ENCODE measurements at regions not wholly inside any gene's neighbourhood (a gene's known extent, or its start where the extent isn't known, plus 50 kb on each side); places are given as distances from the start of the nearest gene placed in this dataset.
"Not testable (repeated sequence)": the region's sequence is repeated elsewhere in the genome, so short reads cannot be mapped to it uniquely, and the experiment has no call there.

GRCh38 chr15:58369956-58370355 lies 61.8 kb upstream of the LIPC start:
- no peak overlapping the region for H3K4me3 ChIP-seq (ENCODE audit: low read length)
- no peaks in the 10 kb centered on the region for H3K27me3 ChIP-seq (ENCODE audit: insufficient read depth, low read length)
- H3K36me3 ChIP-seq (ENCODE audit: insufficient read depth, low read length) = no peaks in the 10 kb centered on the region
- no peak overlapping the region for H2AFZ ChIP-seq (ENCODE audit: low read depth, low read length)
- no peaks in the 10 kb centered on the region for H3K9me3 ChIP-seq (ENCODE audit: low read length)
- no peaks in the 10 kb centered on the region for H3K4me1 ChIP-seq (ENCODE audit: insufficient read depth, low read length)

- no peak overlapping the region for H2AFZ ChIP-seq (ENCODE audit: low read depth, low read length)
- H3K36me3 ChIP-seq (ENCODE audit: insufficient read depth, low read length) = no peaks in the 10 kb centered on the region
- H3K27me3 ChIP-seq (ENCODE audit: insufficient read depth, low read length) = no peaks in the 10 kb centered on the region
- no peaks in the 10 kb centered on the region for H3K4me1 ChIP-seq (ENCODE audit: insufficient read depth, low read length)
- H3K4me3 ChIP-seq (ENCODE audit: low read length) = no peak overlapping the region
- no peaks in the 10 kb centered on the region for H3K9me3 ChIP-seq (ENCODE audit: low read length)
Observed at GRCh38 chr15:58374147-58374546, 57.6 kb upstream of the LIPC start.

GRCh38 chr15:58377193-58377592 lies 54.6 kb upstream of the LIPC start:
- no peaks in the 10 kb centered on the region for H3K27me3 ChIP-seq (ENCODE audit: insufficient read depth, low read length)
- H3K4me1 ChIP-seq (ENCODE audit: insufficient read depth, low read length) = no peaks in the 10 kb centered on the region
- no peaks in the 10 kb centered on the region for H3K9me3 ChIP-seq (ENCODE audit: low read length)
- no peak overlapping the region for H2AFZ ChIP-seq (ENCODE audit: low read depth, low read length)
- H3K4me3 ChIP-seq (ENCODE audit: low read length) = no peak overlapping the region
- no peaks in the 10 kb centered on the region for H3K36me3 ChIP-seq (ENCODE audit: insufficient read depth, low read length)

GRCh38 chr15:58378241-58379085 lies 53.3 kb upstream of the LIPC start:
- H3K4me3 ChIP-seq (ENCODE audit: low read length) = no peak overlapping the region
- peaks cover 2% of the 10 kb centered on the region for H3K4me1 ChIP-seq (ENCODE audit: insufficient read depth, low read length)
- no peaks in the 10 kb centered on the region for H3K36me3 ChIP-seq (ENCODE audit: insufficient read depth, low read length)
- no peaks in the 10 kb centered on the region for H3K27me3 ChIP-seq (ENCODE audit: insufficient read depth, low read length)
- H3K9me3 ChIP-seq (ENCODE audit: low read length) = no peaks in the 10 kb centered on the region
- H2AFZ ChIP-seq (ENCODE audit: low read depth, low read length) = no peak overlapping the region

GRCh38 chr15:58379454-58379853 lies 52.3 kb upstream of the LIPC start:
- not testable (repeated sequence) for H3K36me3 ChIP-seq (ENCODE audit: insufficient read depth, low read length); H2AFZ ChIP-seq (ENCODE audit: low read depth, low read length); H3K9me3 ChIP-seq (ENCODE audit: low read length); H3K4me1 ChIP-seq (ENCODE audit: insufficient read depth, low read length); H3K27me3 ChIP-seq (ENCODE audit: insufficient read depth, low read length); H3K4me3 ChIP-seq (ENCODE audit: low read length)

- Histone ChIP-seq H3K4me1 (ENCODE audit: insufficient read depth, low read length) (peaks cover 6% of the 10 kb centered on the region), H3K9me3 (ENCODE audit: low read length) (no peaks in the 10 kb centered on the region), H3K4me3 (ENCODE audit: low read length) (no peak overlapping the region), H3K27me3 (ENCODE audit: insufficient read depth, low read length) (no peaks in the 10 kb centered on the region), H3K36me3 (ENCODE audit: insufficient read depth, low read length) (no peaks in the 10 kb centered on the region), H2AFZ (ENCODE audit: low read depth, low read length) (no peak overlapping the region)
Observed at GRCh38 chr15:58380280-58380945, 51.4 kb upstream of the LIPC start.

- peaks cover 6% of the 10 kb centered on the region for H3K4me1 ChIP-seq (ENCODE audit: insufficient read depth, low read length)
- H3K36me3 ChIP-seq (ENCODE audit: insufficient read depth, low read length) = no peaks in the 10 kb centered on the region
- no peaks in the 10 kb centered on the region for H3K9me3 ChIP-seq (ENCODE audit: low read length)
- H3K4me3 ChIP-seq (ENCODE audit: low read length) = no peak overlapping the region
- no peaks in the 10 kb centered on the region for H3K27me3 ChIP-seq (ENCODE audit: insufficient read depth, low read length)
- no peak overlapping the region for H2AFZ ChIP-seq (ENCODE audit: low read depth, low read length)
Observed at GRCh38 chr15:58381697-58382096, 50.1 kb upstream of the LIPC start.
